ENCODE measurements at regions not wholly inside any gene's neighbourhood (a gene's known extent, or its start where the extent isn't known, plus 50 kb on each side); places are given as distances from the start of the nearest gene placed in this dataset.
A peak's percentile ranks its signal among the peaks of the same experiment; 100 is the strongest.

DNA sequence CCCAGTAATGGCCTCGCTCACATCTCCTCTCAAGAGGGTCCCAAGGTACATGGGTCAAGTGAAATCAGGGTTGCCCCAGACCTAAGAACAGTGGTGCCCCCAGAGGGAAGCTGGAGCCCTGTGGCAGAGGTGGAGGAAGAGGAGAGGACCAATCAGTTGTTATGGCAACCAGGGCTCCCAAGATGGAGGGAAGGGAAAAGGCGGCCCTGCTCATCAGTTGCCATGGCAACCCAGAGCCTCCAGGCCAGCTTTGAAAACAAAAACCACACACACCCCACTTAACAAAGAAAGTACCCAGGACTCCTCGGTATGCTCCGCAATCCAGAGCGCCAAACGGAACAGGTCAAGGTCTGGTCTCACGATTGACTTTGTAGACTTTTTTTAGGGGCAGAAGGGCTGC, 53.5 kb upstream of the SLC35C1 start:
- H3K14ac ChIP-seq (ENCODE audit: insufficient read length), result no peak overlapping the region
- H2BK12ac ChIP-seq (ENCODE audit: low read depth, low read length), result no peak overlapping the region
- H3K79me1 ChIP-seq (ENCODE audit: low read depth, low read length), result no peaks in the 10 kb centered on the region
- no peak overlapping the region for H3K4ac ChIP-seq (replicated peaks; ENCODE audit: insufficient read length, low read depth, low read length)
- no peak overlapping the region for H2AFZ ChIP-seq (ENCODE audit: low read length)
- no peak overlapping the region for H3K18ac ChIP-seq (ENCODE audit: extremely low read depth, low read length)
- H2BK20ac ChIP-seq (ENCODE audit: low read length), result no peak overlapping the region
- no peaks in the 10 kb centered on the region for H3K27me3 ChIP-seq (replicated peaks in 1 of 4; ENCODE audit: control insufficient read depth in 3 of 4, extremely low read depth in 1 of 4, insufficient read depth in 3 of 4, low read length in 3 of 4)
- ChIA-PET POLR2A (ENCODE audit: partially characterized antibody) (no interaction called here), CTCF (ENCODE audit: partially characterized antibody) (interaction anchor here (1.2 kb wide), 1 partner anchor 97 kb away, joined by 3 read pairs; no protein-coding TSS in a partner anchor)
- H3K23me2 ChIP-seq (ENCODE audit: low read depth, low read length), result no peaks in the 10 kb centered on the region
- no peaks in the 10 kb centered on the region for H3K79me2 ChIP-seq (ENCODE audit: control insufficient read depth in 1 of 2, insufficient read depth in 2 of 2, low read length in 2 of 2)
- no peak overlapping the region for H3K23ac ChIP-seq (ENCODE audit: insufficient read length)
- no peak overlapping the region for H2BK120ac ChIP-seq (replicated peaks; ENCODE audit: low read depth, low read length)
- H3K56ac ChIP-seq (replicated peaks; ENCODE audit: insufficient read length, low read depth, low read length), result no peak overlapping the region
- no peak overlapping the region for H4K8ac ChIP-seq (ENCODE audit: extremely low read depth, insufficient read depth, low read length)
- DNase-seq (ENCODE audit: low read depth in 1 of 2, low spot score in 2 of 2) (peak in 1 of 2 experiments; percentile 51), FAIRE-seq (no peak)
- H3K36me3 ChIP-seq (ENCODE audit: control insufficient read depth in 2 of 4, insufficient read depth in 4 of 4, low read length in 3 of 4), result no peaks in the 10 kb centered on the region
- TF ChIP-seq SRF (IDR thresholded peaks at IDR 0.05; ENCODE audit: low read depth, low read length) (no peak), YY1 (IDR thresholded peaks at IDR 0.05; ENCODE audit: low read depth, low read length) (peak; percentile 62; the same call in 1 of the 2 replicates), CHD2 (IDR thresholded peaks at IDR 0.05; ENCODE audit: low read length) (no peak), RFX5 (IDR thresholded peaks at IDR 0.05; ENCODE audit: borderline replicate concordance, low read depth, low read length) (peak; percentile 92), CBX8 (IDR thresholded peaks at IDR 0.05; ENCODE audit: borderline replicate concordance, low read depth, low read length) (no peak), NANOG (IDR thresholded peaks at IDR 0.05; ENCODE audit: insufficient read depth, low read depth, low read length, poor library complexity, severe bottlenecking) (no peak)
- no peaks in the 10 kb centered on the region for H3K9me3 ChIP-seq (ENCODE audit: insufficient read depth in 2 of 2, low read depth in 1 of 2, low read length in 1 of 2)
- H3K4me1 ChIP-seq (replicated peaks in 1 of 4; ENCODE audit: control insufficient read depth in 3 of 4, insufficient read depth in 4 of 4, low read length in 3 of 4), result peaks cover 0 to 2% (median under 1%) of the 10 kb centered on the region in 4 experiments; a peak in 4 of 7 replicates
- no peak overlapping the region for H3K27ac ChIP-seq (ENCODE audit: low read depth, low read length)
- no peak overlapping the region for H3K4me2 ChIP-seq (ENCODE audit: insufficient read depth in 1 of 2, low read depth in 2 of 2, low read length in 2 of 2)
- H2BK5ac ChIP-seq (ENCODE audit: low read depth, low read length), result no peak overlapping the region
- H4K91ac ChIP-seq (replicated peaks; ENCODE audit: insufficient read length, low read length), result no peak overlapping the region
- H2BK15ac ChIP-seq (ENCODE audit: low read length), result no peak overlapping the region
- WGBS, 2 experiments (ENCODE audit: extremely low coverage in 1 of 2, insufficient coverage in 1 of 2, insufficient read length in 1 of 2, insufficient replicate concordance in 2 of 2, low coverage in 1 of 2, low lambda C conversion rate in 2 of 2, missing lambda C conversion rate in 1 of 2), result 81% methylated on average over 7 of the region's 7 CpGs; no CpG with 5 or more reads in 1 of the 2 experiments
- no peak overlapping the region for H2AK5ac ChIP-seq (ENCODE audit: low read depth, low read length)
- no peak overlapping the region for H4K5ac ChIP-seq (ENCODE audit: insufficient read length, low read depth, low read length)
- no peaks in the 10 kb centered on the region for H4K20me1 ChIP-seq (replicated peaks in 1 of 2; ENCODE audit: control insufficient read depth in 1 of 2, insufficient read depth in 2 of 2, low read length in 2 of 2)
- H3K9ac ChIP-seq (replicated peaks in 1 of 4; ENCODE audit: extremely low read depth in 1 of 4, low read depth in 3 of 4, low read length in 3 of 4), result no peak overlapping the region
- H3K4me3 ChIP-seq (ENCODE audit: extremely low read depth in 1 of 4, insufficient read depth in 2 of 4, low read depth in 3 of 4, low read length in 4 of 4), result no peak overlapping the region
